ENCODE measurements at regions not wholly inside any gene's neighbourhood (a gene's known extent, or its start where the extent isn't known, plus 50 kb on each side); places are given as distances from the start of the nearest gene placed in this dataset.

DNA sequence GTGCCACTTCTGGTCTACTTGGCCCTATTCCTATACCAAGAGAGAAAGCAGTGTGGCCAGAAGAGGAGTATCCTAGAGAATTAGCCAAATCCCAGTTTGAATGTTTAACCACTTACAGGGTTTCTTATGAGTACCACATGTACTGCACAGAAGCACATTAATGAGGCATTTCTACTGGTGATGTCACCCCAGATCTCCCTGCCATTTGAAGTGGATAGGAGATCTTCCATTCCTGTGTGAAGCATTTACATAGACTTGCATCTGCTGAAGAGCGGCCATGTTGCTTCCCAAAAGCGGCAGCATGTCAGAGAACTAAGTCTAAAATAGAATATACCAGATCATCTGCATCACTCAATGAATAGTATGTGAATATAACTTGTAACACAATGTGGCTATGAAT is 108.4 kb upstream of the TUSC7 start:
- Histone ChIP-seq H3K27me3 (no peaks in the 10 kb centered on the region), H3K4me1 (no peaks in the 10 kb centered on the region), H3K27ac (no peak overlapping the region), H3K4me3 (replicated peaks in 1 of 3) (no peak overlapping the region), H3K9me3 (no peaks in the 10 kb centered on the region), H3K36me3 (no peaks in the 10 kb centered on the region)
- WGBS, 2 donors = 95% methylated on average over 2 of the region's 2 CpGs
- TF ChIP-seq POLR2A (IDR thresholded peaks at IDR 0.05) = no peak
- TF ChIP-seq, protein P1, sequence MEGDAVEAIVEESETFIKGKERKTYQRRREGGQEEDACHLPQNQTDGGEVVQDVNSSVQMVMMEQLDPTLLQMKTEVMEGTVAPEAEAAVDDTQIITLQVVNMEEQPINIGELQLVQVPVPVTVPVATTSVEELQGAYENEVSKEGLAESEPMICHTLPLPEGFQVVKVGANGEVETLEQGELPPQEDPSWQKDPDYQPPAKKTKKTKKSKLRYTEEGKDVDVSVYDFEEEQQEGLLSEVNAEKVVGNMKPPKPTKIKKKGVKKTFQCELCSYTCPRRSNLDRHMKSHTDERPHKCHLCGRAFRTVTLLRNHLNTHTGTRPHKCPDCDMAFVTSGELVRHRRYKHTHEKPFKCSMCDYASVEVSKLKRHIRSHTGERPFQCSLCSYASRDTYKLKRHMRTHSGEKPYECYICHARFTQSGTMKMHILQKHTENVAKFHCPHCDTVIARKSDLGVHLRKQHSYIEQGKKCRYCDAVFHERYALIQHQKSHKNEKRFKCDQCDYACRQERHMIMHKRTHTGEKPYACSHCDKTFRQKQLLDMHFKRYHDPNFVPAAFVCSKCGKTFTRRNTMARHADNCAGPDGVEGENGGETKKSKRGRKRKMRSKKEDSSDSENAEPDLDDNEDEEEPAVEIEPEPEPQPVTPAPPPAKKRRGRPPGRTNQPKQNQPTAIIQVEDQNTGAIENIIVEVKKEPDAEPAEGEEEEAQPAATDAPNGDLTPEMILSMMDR (IDR thresholded peaks at IDR 0.05) = no peak
- intact Hi-C loops (cut with DNase I) = no loop called here
- no peak for DNase-seq

DNA sequence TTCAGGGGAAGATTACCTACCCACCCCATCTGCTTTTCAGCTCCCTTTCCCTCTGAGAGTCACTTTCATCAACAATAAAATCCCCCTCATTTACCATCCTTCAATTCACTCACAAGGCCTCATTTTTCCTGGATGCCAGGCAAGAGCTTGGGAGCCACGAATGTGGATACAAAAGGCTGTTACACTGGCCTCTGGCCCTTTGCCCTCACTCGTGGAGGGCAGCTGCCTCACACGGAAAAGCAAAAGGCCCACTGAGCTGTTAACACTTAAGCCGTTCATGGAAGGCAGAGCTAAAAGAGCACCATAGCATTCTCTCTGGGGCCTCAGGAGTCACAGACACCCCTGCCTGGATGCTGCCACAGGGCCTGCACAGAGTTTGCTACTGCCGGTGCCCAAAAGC is 102.4 kb upstream of the TUSC7 start:
- Histone ChIP-seq H3K4me1 (no peaks in the 10 kb centered on the region), H3K36me3 (no peaks in the 10 kb centered on the region), H3K9me3 (no peaks in the 10 kb centered on the region), H3K4me3 (replicated peaks in 1 of 3) (no peak overlapping the region), H3K27ac (no peak overlapping the region), H3K27me3 (no peaks in the 10 kb centered on the region)
- 87 to 93% methylated on average over 5 of the region's 5 CpGs for WGBS, 2 donors
- intact Hi-C loops (cut with DNase I) = no loop called here
- TF ChIP-seq POLR2A (IDR thresholded peaks at IDR 0.05) = no peak
- TF ChIP-seq, protein P1 (IDR thresholded peaks at IDR 0.05) = no peak
- no peak for DNase-seq

DNA sequence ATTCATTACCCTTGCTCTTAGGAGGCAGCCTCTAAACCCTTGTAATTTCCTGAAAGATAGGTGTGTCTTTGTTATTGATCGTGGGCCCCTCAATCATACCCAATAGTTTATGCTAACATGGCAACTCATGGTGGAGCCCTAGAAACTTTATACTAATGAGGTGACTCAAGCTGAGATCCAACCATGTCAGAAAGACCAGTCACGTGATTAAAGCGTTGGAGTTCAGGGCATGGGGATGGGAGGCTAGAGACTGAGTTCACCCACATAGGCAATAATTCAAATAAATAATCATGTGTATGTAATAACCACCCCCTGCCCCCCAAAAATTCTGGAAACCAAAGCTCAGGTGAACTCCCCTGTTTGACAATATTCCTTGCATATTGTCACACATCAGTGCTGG is 99.5 kb upstream of the TUSC7 start:
- Histone ChIP-seq H3K27me3 (no peaks in the 10 kb centered on the region), H3K9me3 (no peaks in the 10 kb centered on the region), H3K27ac (no peak overlapping the region), H3K4me3 (replicated peaks in 1 of 3) (no peak overlapping the region), H3K4me1 (no peaks in the 10 kb centered on the region), H3K36me3 (no peaks in the 10 kb centered on the region)
- WGBS, 2 donors = 97% methylated on average over 3 of the region's 3 CpGs
- no peak for DNase-seq
- intact Hi-C loops (cut with DNase I) = no loop called here
- TF ChIP-seq, protein P1 (IDR thresholded peaks at IDR 0.05) = no peak
- no peak for TF ChIP-seq POLR2A (IDR thresholded peaks at IDR 0.05)

DNA sequence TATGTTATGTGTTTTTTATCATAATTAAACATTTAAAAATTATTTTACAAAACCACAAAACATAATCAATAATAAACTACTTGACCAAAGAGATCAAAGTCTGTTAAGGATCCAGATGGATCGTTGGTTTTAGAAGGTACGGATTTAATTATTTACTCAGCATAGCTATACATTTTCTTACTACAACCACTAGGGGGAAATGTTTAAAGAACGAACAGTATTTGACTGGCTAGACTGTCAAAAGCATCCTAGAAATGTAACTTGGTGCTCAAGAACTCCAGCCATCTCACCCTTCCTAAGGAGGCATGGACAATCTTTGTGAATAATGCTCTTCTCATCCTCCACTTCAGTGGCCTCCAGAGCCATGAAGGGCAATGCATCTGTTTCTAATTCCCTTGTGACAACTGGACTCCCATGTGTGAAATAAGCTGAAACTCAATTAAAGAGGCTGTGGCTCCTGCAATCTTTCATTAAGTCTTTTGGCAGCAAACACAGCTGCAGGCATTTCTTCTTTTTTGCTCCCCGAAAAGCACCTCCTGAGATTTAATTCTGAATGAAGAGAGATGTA is 94.7 kb upstream of the TUSC7 start:
- Histone ChIP-seq H3K4me3 (replicated peaks in 1 of 3) (no peak overlapping the region), H3K27ac (no peak overlapping the region), H3K9me3 (no peaks in the 10 kb centered on the region), H3K4me1 (no peaks in the 10 kb centered on the region), H3K27me3 (no peaks in the 10 kb centered on the region), H3K36me3 (no peaks in the 10 kb centered on the region)
- TF ChIP-seq POLR2A (IDR thresholded peaks at IDR 0.05) = no peak
- TF ChIP-seq, protein P1 (IDR thresholded peaks at IDR 0.05) = peak in 1 of 6 experiments; percentile 12
- intact Hi-C loops (cut with DNase I) = no loop called here
- WGBS, 2 donors = 46 to 53% methylated on average over 4 of the region's 4 CpGs
- no peak for DNase-seq

GRCh38 chr3:116618138-116618537 is 91.4 kb upstream of the TUSC7 start:
- Histone ChIP-seq H3K36me3 (no peaks in the 10 kb centered on the region), H3K4me3 (replicated peaks in 1 of 3) (no peak overlapping the region), H3K4me1 (no peaks in the 10 kb centered on the region), H3K27me3 (no peaks in the 10 kb centered on the region), H3K9me3 (no peaks in the 10 kb centered on the region), H3K27ac (no peak overlapping the region)
- DNase-seq = no peak
- intact Hi-C loops (cut with DNase I) = no loop called here
- no peak for TF ChIP-seq POLR2A (IDR thresholded peaks at IDR 0.05)
- WGBS, 2 donors = 79 to 94% methylated on average over 2 of the region's 2 CpGs

GRCh38 chr3:116618930-116619329 is 90.6 kb upstream of the TUSC7 start:
- 94 to 95% methylated on average over 2 of the region's 2 CpGs for WGBS, 2 donors

More at GRCh38 chr3:116618930-116619329, 90.6 kb upstream of the TUSC7 start:
- Histone ChIP-seq H3K9me3 (no peaks in the 10 kb centered on the region), H3K4me3 (replicated peaks in 1 of 3) (no peak overlapping the region), H3K36me3 (no peaks in the 10 kb centered on the region), H3K27ac (no peak overlapping the region), H3K27me3 (no peaks in the 10 kb centered on the region), H3K4me1 (no peaks in the 10 kb centered on the region)
- intact Hi-C loops (cut with DNase I) = no loop called here
- TF ChIP-seq POLR2A (IDR thresholded peaks at IDR 0.05) = no peak
- TF ChIP-seq, protein P1 (IDR thresholded peaks at IDR 0.05) = no peak
- no peak for DNase-seq
